Brain pericyte (primary cell): ENCODE measurements at regions not wholly inside any gene's neighbourhood (a gene's known extent, or its start where the extent isn't known, plus 50 kb on each side); places are given as distances from the start of the nearest gene placed in this dataset.

Source experiments
- DNase-seq: peaks from one replicate; pipeline ENCODE4 v3.0.0-alpha.2; 2012; ENCODE audit warnings: low read depth, low spot score

DNA sequence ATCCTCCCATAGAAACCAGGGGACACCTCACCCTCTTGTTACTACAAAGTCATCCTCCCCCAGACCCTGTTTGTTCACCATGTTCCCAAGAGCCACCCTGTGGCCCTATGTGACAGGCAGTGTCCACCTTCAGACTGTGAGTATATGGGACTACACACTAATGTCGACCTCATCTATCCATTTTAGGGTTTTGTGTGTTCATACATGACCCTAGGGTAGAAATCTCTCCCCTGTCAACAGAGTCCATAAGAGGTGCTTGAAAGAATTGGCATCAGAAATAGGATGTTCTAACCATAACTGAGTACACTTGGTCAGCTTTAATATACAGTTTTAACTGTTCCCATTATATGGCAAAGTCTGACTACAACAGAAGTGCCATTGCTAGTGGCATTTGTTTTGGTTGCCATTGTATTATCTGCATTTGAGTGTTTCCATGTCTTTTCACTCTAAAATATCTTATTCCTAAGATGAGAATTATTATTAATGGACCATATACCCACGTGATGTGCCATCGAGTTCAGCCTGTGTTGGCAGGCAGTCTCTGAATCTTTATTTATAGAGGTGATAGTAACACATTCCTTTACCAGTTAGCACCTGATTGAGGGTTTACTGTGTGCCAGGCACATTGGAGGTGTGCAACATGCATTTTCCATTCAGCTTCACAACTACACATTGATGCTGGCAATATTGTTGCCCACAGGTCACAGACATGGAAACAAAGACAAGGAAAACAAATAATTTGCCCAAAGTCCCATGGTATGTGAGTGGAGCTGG lies 590.6 kb upstream of the IGFBP3 start:
- no peak for DNase-seq

- no peak for DNase-seq
These were observed 587.5 kb upstream of the IGFBP3 start for GRCh38 chr7:46508583-46508982.

- DNase-seq: no peak
These were observed 586.5 kb upstream of the IGFBP3 start for GRCh38 chr7:46507560-46507959.

DNA sequence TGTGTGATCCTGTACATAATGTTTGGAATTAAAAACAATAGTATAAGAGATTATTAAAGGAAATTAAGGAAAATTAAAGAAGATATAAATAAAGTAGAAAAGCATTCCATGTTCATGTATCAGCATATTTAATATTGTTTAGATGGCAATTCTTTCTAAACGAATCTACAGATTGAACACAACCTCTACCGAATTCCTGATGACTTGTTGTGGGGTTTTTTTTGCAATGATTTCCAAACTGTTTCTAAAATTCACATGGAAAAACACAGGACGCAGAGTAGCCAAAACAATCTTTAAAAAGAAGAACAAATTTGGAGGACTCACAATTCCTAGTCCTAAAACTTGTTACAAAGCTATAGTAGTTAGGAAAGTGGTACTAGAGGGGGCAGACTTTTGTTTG lies 573.4 kb upstream of the IGFBP3 start:
- no peak for DNase-seq

GRCh38 chr7:46494028-46494427 lies 573.0 kb upstream of the IGFBP3 start:
- DNase-seq: no peak

GRCh38 chr7:46493196-46493595 lies 572.1 kb upstream of the IGFBP3 start:
- no peak for DNase-seq

DNA sequence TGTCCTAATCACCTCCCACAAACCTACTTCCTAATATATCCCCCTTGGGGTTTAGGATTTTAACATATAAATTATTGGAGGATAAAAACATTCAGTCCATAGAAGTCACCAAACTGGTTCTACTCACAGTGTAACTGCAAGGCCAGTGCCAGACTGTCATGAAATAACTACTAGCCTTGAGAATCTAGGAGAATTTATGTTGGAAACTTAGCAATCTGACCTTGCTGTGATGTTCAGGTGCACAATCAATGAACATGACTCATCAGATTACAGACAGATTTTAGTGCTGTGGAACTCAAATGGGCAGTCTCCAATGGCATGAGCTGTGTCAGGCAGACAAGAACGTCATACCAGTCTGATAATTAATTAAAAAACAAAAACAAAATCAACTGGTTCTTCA lies 571.4 kb upstream of the IGFBP3 start:
- no peak for DNase-seq

DNA sequence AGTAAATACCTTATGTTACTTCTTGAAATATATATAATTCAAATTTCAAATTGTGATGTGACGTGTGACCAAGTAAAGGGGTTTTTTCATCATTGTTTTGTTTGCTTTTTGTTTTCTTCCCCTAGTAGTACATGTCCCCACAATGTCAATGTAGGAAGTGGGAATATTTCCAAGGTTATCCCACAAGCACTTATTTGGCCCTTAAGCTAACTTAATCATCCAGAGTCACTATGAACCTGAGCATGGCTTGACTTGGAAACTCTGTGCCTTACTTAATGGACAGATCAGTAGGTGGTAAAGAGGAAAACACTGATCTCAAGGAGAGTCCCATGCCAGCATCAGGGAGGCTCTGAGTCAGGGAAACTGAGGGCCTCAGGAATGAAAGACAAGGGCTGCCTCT lies 569.3 kb upstream of the IGFBP3 start:
- no peak for DNase-seq

DNA sequence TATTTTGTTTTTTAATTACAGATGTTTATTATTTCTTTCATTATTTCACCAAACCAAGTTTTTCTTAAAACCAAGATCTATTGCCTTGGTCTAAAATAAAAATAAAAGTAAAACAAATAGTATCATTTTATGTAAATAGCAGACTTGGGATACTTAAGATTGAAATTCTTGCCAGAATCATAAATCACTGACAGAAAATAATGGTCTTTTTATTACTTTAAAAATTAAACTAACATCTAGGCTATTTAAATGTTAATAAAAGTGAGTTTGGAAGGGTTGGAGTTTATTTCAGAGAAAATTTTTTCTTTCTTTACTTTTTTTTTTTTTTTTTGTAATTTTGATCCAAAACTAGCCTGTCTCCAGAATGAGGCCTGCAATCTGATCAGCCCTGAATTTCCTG lies 568.0 kb upstream of the IGFBP3 start:
- no peak for DNase-seq

DNA sequence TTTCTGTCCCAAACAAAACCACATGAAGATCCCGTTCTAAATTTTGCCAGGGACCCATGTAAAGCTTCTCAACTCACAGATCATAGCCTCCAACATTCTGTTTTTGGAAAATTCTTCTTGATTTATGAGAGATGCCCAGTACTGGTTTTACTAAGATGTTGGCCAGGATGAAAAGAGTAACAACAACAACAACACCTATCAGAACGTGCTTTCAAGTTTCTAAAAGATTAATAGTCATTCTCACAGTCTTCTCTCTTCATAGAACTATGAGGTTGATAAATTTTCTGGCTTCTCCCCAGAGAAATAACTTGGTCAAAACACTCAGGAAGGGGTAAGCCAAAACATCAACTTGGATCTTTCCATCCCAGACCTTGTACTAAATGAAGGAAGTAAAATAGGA lies 567.5 kb upstream of the IGFBP3 start:
- no peak for DNase-seq

DNA sequence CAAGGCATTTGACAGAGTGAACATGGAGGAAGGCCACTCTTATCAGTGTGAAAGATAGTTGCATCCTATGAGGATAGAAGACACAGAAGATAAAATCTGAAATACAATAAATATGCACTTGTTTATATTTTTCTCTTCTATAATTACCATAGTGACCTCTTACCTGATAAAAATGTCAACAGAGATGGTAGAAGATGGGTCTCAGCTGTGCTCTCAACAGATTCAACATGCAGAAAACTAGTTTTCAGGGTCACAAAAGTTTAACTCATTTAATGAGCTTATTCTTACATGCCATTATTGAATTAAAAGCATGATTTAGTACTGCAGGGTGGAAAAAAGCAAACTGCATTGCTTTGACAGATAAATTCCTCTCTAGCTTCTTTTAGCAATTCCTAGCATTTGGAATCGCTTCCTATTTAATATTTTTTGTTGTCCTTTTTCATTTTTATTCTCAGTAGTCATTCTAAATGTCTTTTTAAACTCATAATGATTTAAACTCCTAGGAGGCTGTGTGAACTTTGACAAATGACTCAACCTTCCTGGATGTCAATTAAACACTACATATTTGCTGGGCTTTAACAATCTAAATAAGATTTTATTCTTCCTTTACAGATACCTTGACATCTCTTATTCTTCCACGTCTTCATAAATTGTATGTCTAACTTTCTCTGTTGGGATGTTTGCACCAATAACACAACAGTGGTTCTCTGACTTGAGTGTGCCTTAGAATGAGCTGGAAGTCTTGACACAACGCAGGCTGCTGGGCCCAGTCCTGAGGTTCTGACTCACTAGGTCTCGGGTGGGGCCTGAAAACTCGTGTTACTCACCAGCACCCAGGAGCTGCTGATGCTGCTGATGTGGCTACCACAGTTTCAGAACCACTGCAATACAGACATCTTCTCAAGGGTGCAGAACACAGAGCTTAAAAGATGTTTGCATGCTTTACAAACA lies 565.5 kb upstream of the IGFBP3 start:
- no peak for DNase-seq

- no peak for DNase-seq
These were observed 564.5 kb upstream of the IGFBP3 start for GRCh38 chr7:46485481-46486065.

GRCh38 chr7:46484906-46485305 lies 563.8 kb upstream of the IGFBP3 start:
- DNase-seq: no peak

DNA sequence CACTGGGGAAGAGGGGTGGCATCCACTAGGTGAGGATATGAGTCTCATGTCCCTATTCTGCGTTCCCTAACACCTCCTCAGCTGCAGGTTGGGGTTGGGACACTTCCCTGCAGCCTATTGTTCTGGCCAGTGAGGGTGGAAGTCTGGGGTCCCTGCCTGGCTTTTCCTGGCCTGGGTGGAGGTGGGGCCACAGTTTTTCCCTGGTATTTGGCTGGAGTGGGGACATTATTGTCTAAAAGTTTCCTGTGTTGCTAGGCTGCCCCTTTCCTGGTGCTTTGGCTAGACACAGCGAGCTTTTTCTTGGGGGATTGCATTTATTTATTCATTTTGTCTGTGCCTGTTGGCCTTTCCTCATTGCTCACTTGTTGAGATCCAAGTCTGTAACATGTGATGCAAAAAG lies 559.5 kb upstream of the IGFBP3 start:
- no peak for DNase-seq

- no peak for DNase-seq
These were observed 558.6 kb upstream of the IGFBP3 start for GRCh38 chr7:46479680-46480079.

DNA sequence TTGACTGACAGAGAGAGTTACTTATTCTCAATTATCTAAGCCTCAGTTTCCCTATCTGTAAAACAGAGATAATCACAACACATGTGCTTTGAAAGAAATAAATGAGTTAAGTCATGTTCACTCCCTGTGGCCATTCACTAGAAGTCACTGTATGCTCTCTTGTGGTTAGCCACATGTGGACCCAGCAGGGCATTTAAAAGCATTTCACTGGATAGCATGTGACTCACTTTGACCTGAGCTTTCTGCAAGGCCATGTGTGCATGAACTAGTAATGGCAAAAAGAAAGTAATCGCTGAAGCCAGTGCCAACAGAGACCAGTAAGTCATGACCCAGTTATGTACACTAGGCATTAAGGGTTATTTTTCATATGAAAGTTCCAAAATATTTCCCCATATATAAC lies 557.0 kb upstream of the IGFBP3 start:
- peak; percentile 50 for DNase-seq

GRCh38 chr7:46468753-46469356 lies 547.8 kb upstream of the IGFBP3 start:
- DNase-seq: no peak

GRCh38 chr7:46463170-46463569 lies 542.1 kb upstream of the IGFBP3 start:
- DNase-seq: no peak

DNA sequence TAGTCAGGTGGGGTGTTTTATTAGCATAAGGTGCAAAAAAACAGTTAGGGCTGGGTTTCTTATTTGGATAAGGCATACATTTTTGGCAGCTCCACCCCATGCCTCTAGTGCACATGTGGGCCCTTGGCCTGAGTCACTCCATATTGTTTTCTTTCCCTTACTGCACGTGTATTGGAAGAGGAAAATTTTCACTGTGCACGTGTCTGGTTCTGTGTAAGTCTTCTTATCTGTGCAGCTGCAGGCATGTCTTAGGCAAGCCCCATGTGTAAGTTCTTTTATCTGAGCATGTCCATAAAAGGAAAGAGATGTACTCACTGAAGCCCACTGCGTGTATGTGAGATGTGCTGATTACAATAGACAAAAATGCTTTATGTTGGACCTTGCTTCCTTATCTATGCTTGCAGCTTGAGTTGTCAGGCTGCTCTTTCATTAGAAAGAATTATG lies 540.3 kb upstream of the IGFBP3 start:
- DNase-seq: no peak

GRCh38 chr7:46459942-46460341 lies 538.9 kb upstream of the IGFBP3 start:
- no peak for DNase-seq

- no peak for DNase-seq
These were observed 533.7 kb upstream of the IGFBP3 start for GRCh38 chr7:46454816-46455215.

DNA sequence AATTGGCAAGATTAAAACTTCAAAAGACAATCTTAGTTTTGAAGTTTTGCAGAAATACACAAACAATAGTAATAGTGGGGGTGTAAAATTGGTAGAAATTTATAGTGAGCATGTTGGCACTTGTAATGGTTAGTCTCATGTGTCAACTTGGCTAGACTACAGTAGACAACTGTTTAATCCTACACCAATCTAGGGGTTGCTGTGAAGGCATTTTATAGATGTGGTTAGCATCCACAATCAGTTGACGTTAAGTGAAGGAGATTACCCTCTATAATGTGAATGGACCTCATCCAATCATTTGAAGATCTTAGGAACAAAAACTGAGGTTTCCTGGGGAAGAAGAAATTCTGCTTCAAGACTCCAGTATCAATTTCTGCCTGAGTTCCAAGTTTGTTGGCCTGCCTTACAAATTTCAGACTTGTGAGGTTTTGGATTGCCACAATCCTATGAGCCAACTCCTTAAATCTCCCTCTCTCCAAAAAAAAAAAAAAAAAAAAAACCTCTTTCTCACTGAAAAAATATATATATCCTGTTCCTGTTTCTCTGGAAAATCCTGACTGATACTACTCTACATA lies 531.6 kb upstream of the IGFBP3 start:
- DNase-seq: no peak
